ENCODE measurements at regions not wholly inside any gene's neighbourhood (a gene's known extent, or its start where the extent isn't known, plus 50 kb on each side); places are given as distances from the start of the nearest gene placed in this dataset.

DNA sequence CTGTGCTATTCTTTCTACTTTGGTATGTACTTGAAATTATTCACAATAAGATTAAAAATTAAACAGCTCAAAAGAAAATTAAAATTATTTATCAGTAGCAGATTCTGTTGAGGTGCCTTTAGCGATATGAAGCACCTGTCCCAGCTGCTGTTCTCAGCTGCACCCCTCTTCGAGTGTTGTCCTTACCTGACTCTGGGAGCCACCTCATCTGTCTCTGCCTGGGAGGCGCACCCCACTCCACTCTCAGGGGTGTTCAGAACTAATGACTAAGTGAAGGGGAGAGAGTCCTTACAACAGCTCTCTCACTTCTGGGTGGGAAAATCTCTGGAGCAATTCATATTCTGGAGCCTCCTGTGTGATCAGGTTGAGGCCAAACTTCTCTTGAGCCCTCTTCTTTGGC lies 745.7 kb downstream of the RFPL4B start:
- Histone ChIP-seq H3K27me3 (ENCODE audit: control insufficient read depth in 2 of 2, insufficient read depth in 2 of 2, low read length in 2 of 2) (no peaks in the 10 kb centered on the region), H3K9me3 (replicated peaks; ENCODE audit: control insufficient read depth, insufficient read depth, low read length) (no peaks in the 10 kb centered on the region), H3K27ac (ENCODE audit: insufficient read depth, low read depth, low read length) (no peak overlapping the region), H3K9ac (replicated peaks; ENCODE audit: extremely low read depth, insufficient read depth, low read length) (no peak overlapping the region), H3K9me1 (replicated peaks; ENCODE audit: control insufficient read depth, extremely low read depth, insufficient read depth, low read length) (no peaks in the 10 kb centered on the region), H3K4me3 (replicated peaks in 1 of 3; ENCODE audit: insufficient read depth in 1 of 3, low read depth in 1 of 3, low read length in 3 of 3) (no peak overlapping the region), H3K36me3 (ENCODE audit: control insufficient read depth in 2 of 2, extremely low read depth in 1 of 2, insufficient read depth in 2 of 2, low read length in 2 of 2) (no peaks in the 10 kb centered on the region), H4K20me1 (replicated peaks; ENCODE audit: control insufficient read depth, extremely low read depth, insufficient read depth, low read length) (no peaks in the 10 kb centered on the region), H2AFZ (ENCODE audit: low read depth, low read length) (no peak overlapping the region), H3K4me2 (ENCODE audit: insufficient read depth, low read length) (no peak overlapping the region), H3K79me2 (ENCODE audit: control insufficient read depth, insufficient read depth, low read length) (no peaks in the 10 kb centered on the region), H3K4me1 (ENCODE audit: control insufficient read depth, extremely low read depth, insufficient read depth, low read length) (no peaks in the 10 kb centered on the region)
- no peak for TF ChIP-seq POLR2AphosphoS5 (IDR thresholded peaks at IDR 0.05; ENCODE audit: insufficient read depth, low read depth, low read length)
- no peak for TF ChIP-seq JUN (IDR thresholded peaks at IDR 0.05; ENCODE audit: borderline replicate concordance, insufficient read depth, insufficient read length, low read depth)
- TF ChIP-seq POLR2A (IDR thresholded peaks at IDR 0.05; ENCODE audit: low read depth, low read length): no peak
- TF ChIP-seq MYC (IDR thresholded peaks at IDR 0.05; ENCODE audit: low read depth, low read length): no peak
- TF ChIP-seq, protein P1, sequence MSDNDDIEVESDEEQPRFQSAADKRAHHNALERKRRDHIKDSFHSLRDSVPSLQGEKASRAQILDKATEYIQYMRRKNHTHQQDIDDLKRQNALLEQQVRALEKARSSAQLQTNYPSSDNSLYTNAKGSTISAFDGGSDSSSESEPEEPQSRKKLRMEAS (IDR thresholded peaks at IDR 0.05; ENCODE audit: insufficient read depth, insufficient read length): no peak
- TF ChIP-seq EZH2 (IDR thresholded peaks at IDR 0.05; ENCODE audit: borderline replicate concordance, low read depth, low read length, severe bottlenecking): no peak
- TF ChIP-seq GATA2 (IDR thresholded peaks at IDR 0.05; ENCODE audit: insufficient read depth, insufficient read length, low read depth, low read length): no peak
- TF ChIP-seq FOS (IDR thresholded peaks at IDR 0.05; ENCODE audit: borderline replicate concordance, insufficient read depth, low read length): no peak
- TF ChIP-seq CTCF (IDR thresholded peaks at IDR 0.05; ENCODE audit: extremely low read depth in 1 of 2, insufficient read depth in 1 of 2, low read depth in 1 of 2, low read length in 2 of 2): no peak
- CTCF ChIA-PET: interaction anchor here (0.8 to 1.0 kb wide), 2 partner anchors 27 to 786 kb away, joined by 3 read pairs; no protein-coding TSS in a partner anchor
- no TSS peak for BruUV-seq (replicated peaks)
- intact Hi-C loops (cut with micrococcal nuclease) (no loop called here), dilution Hi-C loops (cut with MboI; ENCODE audit: extremely low pct_ligation_motif_present, low sequenced_read_pairs) (no loop called here)
- POLR2A ChIA-PET: no interaction called here
- FAIRE-seq (no peak), DNase-seq (ENCODE audit: low read depth, low spot score) (no peak)

Data from endothelial cell of umbilical vein (primary cell).